SK-N-SH treated with all-trans-retinoic acid at 6 μM for 48 hours (cell line): ENCODE measurements at regions not wholly inside any gene's neighbourhood (a gene's known extent, or its start where the extent isn't known, plus 50 kb on each side); places are given as distances from the start of the nearest gene placed in this dataset.

ENCODE experiments used
- ARNTL ChIP-seq: fragments of 450-650 bp; formaldehyde crosslinking; IDR thresholded peaks from 2 replicates; pipeline ENCODE4 v1.5.0; 2020; ENCODE audit warnings: low read depth, mild to moderate bottlenecking, moderate library complexity, borderline replicate concordance
- BACH2 ChIP-seq: fragments of 250-450 bp; sonication (Bioruptor Pico); IDR thresholded peaks from 2 replicates; pipeline ENCODE4 v1.9.0; 2021; ENCODE audit warnings: mild to moderate bottlenecking, borderline replicate concordance
- CREB5 ChIP-seq: fragments of 250-450 bp; sonication (Bioruptor Pico); IDR thresholded peaks from 2 replicates; pipeline ENCODE4 v1.5.1; 2020; ENCODE audit warnings: low read depth, mild to moderate bottlenecking, moderate library complexity
- ESRRG ChIP-seq: fragments of 250-450 bp; sonication (Bioruptor Pico); IDR thresholded peaks from 2 replicates; pipeline ENCODE4 v1.6.1; 2021; ENCODE audit warnings: mild to moderate bottlenecking
- PATZ1 ChIP-seq: fragments of 250-450 bp; sonication (Bioruptor Pico); IDR thresholded peaks from 2 replicates; pipeline ENCODE4 v1.8.0; 2020; ENCODE audit warnings: mild to moderate bottlenecking, moderate library complexity, borderline replicate concordance
- RARB ChIP-seq: fragments of 250-450 bp; sonication (Bioruptor Pico); IDR thresholded peaks from 2 replicates; pipeline ENCODE4 v1.8.0; 2021; ENCODE audit warnings: mild to moderate bottlenecking, moderate library complexity
- TCF4 ChIP-seq: fragments of 250-450 bp; sonication (Bioruptor Pico); IDR thresholded peaks from 2 replicates; pipeline ENCODE4 v1.8.0; 2021; ENCODE audit warnings: mild to moderate bottlenecking, moderate library complexity, borderline replicate concordance
- TOX ChIP-seq: fragments of 250-450 bp; sonication (Bioruptor Pico); IDR thresholded peaks from 2 replicates; pipeline ENCODE4 v1.8.0; 2021; ENCODE audit warnings: mild to moderate bottlenecking, moderate library complexity, borderline replicate concordance
- ZC3H10 ChIP-seq: fragments of 250-450 bp; sonication (Bioruptor Pico); IDR thresholded peaks from 2 replicates; pipeline ENCODE4 v1.5.1; 2021; ENCODE audit warnings: mild to moderate bottlenecking, moderate library complexity
- ZFP3 ChIP-seq: fragments of 250-450 bp; sonication (Bioruptor Pico); IDR thresholded peaks from 2 replicates; pipeline ENCODE4 v1.5.0; 2020; ENCODE audit warnings: mild to moderate bottlenecking, moderate library complexity
- ZFP30 ChIP-seq: fragments of 450-650 bp; formaldehyde crosslinking; IDR thresholded peaks from 2 replicates; pipeline ENCODE4 v1.5.0; 2022; ENCODE audit warnings: mild to moderate bottlenecking, moderate library complexity
- ZNF70 ChIP-seq: fragments of 450-650 bp; formaldehyde crosslinking; IDR thresholded peaks from 2 replicates; pipeline ENCODE4 v1.5.0; 2020; ENCODE audit warnings: mild to moderate bottlenecking, moderate library complexity

- TF ChIP-seq ARNTL (CRISPR knock-in tag) (no peak), RARB (no peak), CREB5 (no peak), BACH2 (CRISPR knock-in tag) (no peak), PATZ1 (CRISPR knock-in tag) (no peak), ZFP3 (CRISPR knock-in tag) (no peak), ESRRG (CRISPR knock-in tag) (no peak), ZFP30 (no peak), ZNF70 (CRISPR knock-in tag) (no peak), TCF4 (CRISPR knock-in tag) (no peak), TOX (CRISPR knock-in tag) (no peak), ZC3H10 (CRISPR knock-in tag) (no peak)
Measured at GRCh38 chr10:88092265-88092664, 228.8 kb downstream of the PTEN start.
